ENCODE measurements at regions not wholly inside any gene's neighbourhood (a gene's known extent, or its start where the extent isn't known, plus 50 kb on each side); places are given as distances from the start of the nearest gene placed in this dataset.

DNA sequence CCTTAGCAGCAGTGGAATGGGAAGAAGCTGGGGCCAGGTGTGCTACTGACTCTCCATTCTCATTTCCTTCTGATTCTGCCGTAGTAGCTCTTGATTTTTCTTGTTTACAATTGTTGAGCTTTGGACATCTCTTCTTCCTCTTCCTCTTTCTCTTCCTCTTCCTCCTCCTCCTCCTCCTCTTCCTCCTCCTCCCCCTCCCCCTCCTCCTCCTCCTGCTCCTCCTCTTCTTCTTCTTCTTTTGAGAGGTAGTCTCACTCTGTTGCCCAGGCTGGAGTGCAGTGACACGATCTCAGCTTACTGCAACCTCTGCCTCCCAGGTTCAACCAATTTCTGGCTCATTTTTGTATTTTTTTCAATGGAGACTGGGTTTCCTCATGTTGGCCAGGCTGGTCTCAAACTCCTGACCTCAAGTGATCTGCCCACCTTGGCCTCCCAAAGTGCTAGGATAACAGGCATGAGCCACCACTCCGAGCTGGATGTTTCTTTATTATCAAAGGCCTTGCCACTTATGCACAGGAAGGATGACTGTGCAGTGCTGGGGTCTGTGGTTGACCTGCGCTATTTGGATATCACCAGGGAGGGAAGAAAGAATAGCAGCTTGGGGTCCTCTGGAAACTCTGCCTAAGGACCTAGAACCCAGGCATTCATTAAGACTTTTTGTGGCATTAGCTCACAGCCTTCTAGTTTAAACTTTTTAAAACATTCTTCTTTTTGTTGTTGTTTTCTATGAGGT, 127.8 kb upstream of the KCNJ16 start:
- no peak overlapping the region for H3K9ac ChIP-seq
- H4K20me1 ChIP-seq (ENCODE audit: insufficient read depth) = no peaks in the 10 kb centered on the region
- 0 out of 2 replicates have a peak overlapping the region, but pooled peaks have one; percentile 23 for H2AFZ ChIP-seq (ENCODE audit: low read depth)
- no peak overlapping the region for H3K27ac ChIP-seq (ENCODE audit: low read depth in 2 of 2, low read length in 1 of 2)
- no peaks in the 10 kb centered on the region for H3K4me1 ChIP-seq (ENCODE audit: control insufficient read depth in 1 of 2, insufficient read depth in 2 of 2, low read depth in 1 of 2, low read length in 1 of 2)
- no peak for DNase-seq
- no peak overlapping the region for H3K4me3 ChIP-seq (ENCODE audit: low read depth in 2 of 2, low read length in 1 of 2)
- no peaks in the 10 kb centered on the region for H3F3A ChIP-seq (replicated peaks; ENCODE audit: insufficient read depth)
- WGBS (ENCODE audit: low lambda C conversion rate) = 77% methylated on average over 4 of the region's 4 CpGs
- no peak overlapping the region for H3K4me2 ChIP-seq
- H3K9me3 ChIP-seq = no peaks in the 10 kb centered on the region
- POLR2A ChIA-PET = no interaction called here
- no peaks in the 10 kb centered on the region for H3K27me3 ChIP-seq (ENCODE audit: insufficient read depth)
- TF ChIP-seq, protein P1, sequence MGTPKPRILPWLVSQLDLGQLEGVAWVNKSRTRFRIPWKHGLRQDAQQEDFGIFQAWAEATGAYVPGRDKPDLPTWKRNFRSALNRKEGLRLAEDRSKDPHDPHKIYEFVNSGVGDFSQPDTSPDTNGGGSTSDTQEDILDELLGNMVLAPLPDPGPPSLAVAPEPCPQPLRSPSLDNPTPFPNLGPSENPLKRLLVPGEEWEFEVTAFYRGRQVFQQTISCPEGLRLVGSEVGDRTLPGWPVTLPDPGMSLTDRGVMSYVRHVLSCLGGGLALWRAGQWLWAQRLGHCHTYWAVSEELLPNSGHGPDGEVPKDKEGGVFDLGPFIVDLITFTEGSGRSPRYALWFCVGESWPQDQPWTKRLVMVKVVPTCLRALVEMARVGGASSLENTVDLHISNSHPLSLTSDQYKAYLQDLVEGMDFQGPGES (IDR thresholded peaks at IDR 0.05; ENCODE audit: low read depth, low read length) = no peak
- TF ChIP-seq TAF1 (IDR thresholded peaks at IDR 0.05; ENCODE audit: borderline replicate concordance, low read depth, low read length) = no peak
- TF ChIP-seq NRF1 (IDR thresholded peaks at IDR 0.05; ENCODE audit: low read depth, low read length) = no peak
- TF ChIP-seq EP300 (IDR thresholded peaks at IDR 0.05; ENCODE audit: borderline replicate concordance in 1 of 2, low read depth in 1 of 2, low read length in 1 of 2) = no peak
- TF ChIP-seq FOXJ3 (CRISPR knock-in tag; IDR thresholded peaks at IDR 0.05) = no peak
- no peak for TF ChIP-seq FOSL2 (IDR thresholded peaks at IDR 0.05; ENCODE audit: borderline replicate concordance, low read depth)
- no peaks in the 10 kb centered on the region for H3K9me2 ChIP-seq
- no peaks in the 10 kb centered on the region for H3K36me3 ChIP-seq (replicated peaks in 1 of 2; ENCODE audit: control insufficient read depth in 1 of 2, insufficient read depth in 2 of 2, low read length in 1 of 2)
- CTCF ChIA-PET = interaction anchor here (1.3 to 1.8 kb wide), 2 partner anchors 197 to 340 kb away, joined by 3 to 6 read pairs; no protein-coding TSS in a partner anchor
- no peaks in the 10 kb centered on the region for H3K79me2 ChIP-seq (ENCODE audit: insufficient read depth)

DNA sequence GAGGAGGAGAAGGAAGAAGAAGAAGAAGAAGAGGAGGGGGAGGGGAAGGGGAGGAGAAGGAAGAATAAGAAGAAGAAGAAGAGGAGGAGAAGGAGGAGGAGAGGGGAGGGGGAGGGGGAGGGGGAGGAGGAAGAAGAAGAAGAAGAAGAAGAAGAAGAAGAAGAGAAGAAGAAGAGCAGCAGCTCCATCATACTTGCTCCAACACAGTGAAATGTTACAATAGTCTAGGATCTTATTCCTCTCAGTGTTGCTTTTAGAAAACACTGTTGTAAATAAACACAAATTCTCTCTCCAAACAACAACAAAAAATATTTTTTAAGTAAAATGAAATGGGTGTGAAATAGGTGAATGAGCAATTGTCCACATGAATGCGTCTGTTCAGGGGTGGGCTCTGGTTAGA, 126.6 kb upstream of the KCNJ16 start:
- POLR2A ChIA-PET = no interaction called here
- H3K9me3 ChIP-seq = no peaks in the 10 kb centered on the region
- no peak overlapping the region for H3K4me3 ChIP-seq (ENCODE audit: low read depth in 2 of 2, low read length in 1 of 2)
- H3F3A ChIP-seq (replicated peaks; ENCODE audit: insufficient read depth) = no peaks in the 10 kb centered on the region
- H3K36me3 ChIP-seq (replicated peaks in 1 of 2; ENCODE audit: control insufficient read depth in 1 of 2, insufficient read depth in 2 of 2, low read length in 1 of 2) = no peaks in the 10 kb centered on the region
- H3K27me3 ChIP-seq (ENCODE audit: insufficient read depth) = no peaks in the 10 kb centered on the region
- no peak overlapping the region for H3K27ac ChIP-seq (ENCODE audit: low read depth in 2 of 2, low read length in 1 of 2)
- no peak for TF ChIP-seq NFIC (IDR thresholded peaks at IDR 0.05; ENCODE audit: borderline replicate concordance)
- no peak for TF ChIP-seq TAF1 (IDR thresholded peaks at IDR 0.05; ENCODE audit: borderline replicate concordance, low read depth, low read length)
- no peak for TF ChIP-seq JUND (IDR thresholded peaks at IDR 0.05)
- TF ChIP-seq CHD2 (IDR thresholded peaks at IDR 0.05; ENCODE audit: low read length, partially characterized antibody) = no peak
- no peak for TF ChIP-seq EP300 (IDR thresholded peaks at IDR 0.05; ENCODE audit: borderline replicate concordance in 1 of 2, low read depth in 1 of 2, low read length in 1 of 2)
- TF ChIP-seq TCF12 (IDR thresholded peaks at IDR 0.05) = no peak
- no peak for TF ChIP-seq SMC3 (IDR thresholded peaks at IDR 0.05; ENCODE audit: low read depth, low read length)
- TF ChIP-seq NRF1 (IDR thresholded peaks at IDR 0.05; ENCODE audit: low read depth, low read length) = no peak
- TF ChIP-seq YY1 (IDR thresholded peaks at IDR 0.05; ENCODE audit: low read depth) = no peak
- no peak for TF ChIP-seq POLR2AphosphoS5 (IDR thresholded peaks at IDR 0.05; ENCODE audit: low read depth, low read length)
- no peak for TF ChIP-seq FOSL2 (IDR thresholded peaks at IDR 0.05; ENCODE audit: borderline replicate concordance, low read depth)
- TF ChIP-seq GABPA (IDR thresholded peaks at IDR 0.05; ENCODE audit: low read depth) = no peak
- TF ChIP-seq SIN3A (IDR thresholded peaks at IDR 0.05; ENCODE audit: borderline replicate concordance, low read depth, low read length) = no peak
- H3K79me2 ChIP-seq (ENCODE audit: insufficient read depth) = no peaks in the 10 kb centered on the region
- H4K20me1 ChIP-seq (ENCODE audit: insufficient read depth) = no peaks in the 10 kb centered on the region
- no peaks in the 10 kb centered on the region for H3K9me2 ChIP-seq
- no peak overlapping the region for H3K9ac ChIP-seq
- WGBS (ENCODE audit: low lambda C conversion rate) = 83% methylated on average over 1 of the region's 1 CpG
- H3K4me2 ChIP-seq = no peak overlapping the region
- CTCF ChIA-PET = no interaction called here
- no peaks in the 10 kb centered on the region for H3K4me1 ChIP-seq (ENCODE audit: control insufficient read depth in 1 of 2, insufficient read depth in 2 of 2, low read depth in 1 of 2, low read length in 1 of 2)
- no peak overlapping the region for H2AFZ ChIP-seq (ENCODE audit: low read depth)
- DNase-seq = no peak

All from SK-N-SH (cell line).